CD4-positive, alpha-beta T cell (primary cell): ENCODE measurements at regions not wholly inside any gene's neighbourhood (a gene's known extent, or its start where the extent isn't known, plus 50 kb on each side); places are given as distances from the start of the nearest gene placed in this dataset.

Source experiments
- ATAC-seq: fragments of 200-7000 bp; cut with Tn5 transposase; one replicate; pipeline ENCODE4 v1.10.0; 2022; ENCODE audit warnings: mild to moderate bottlenecking; ENCODE audit not compliant: poor library complexity
- CTCF ChIA-PET: fragments of 350-600 bp; sonication (Branson Sonifier 250); formaldehyde crosslinking; loops from one replicate; lab custom pipeline; 2021; ENCODE audit warnings: antibody characterized with exemption, inconsistent platforms; lab: Charles Lee
- POLR2A ChIA-PET: fragments of 350-600 bp; sonication (Branson Sonifier 250); formaldehyde crosslinking; loops from one replicate; lab custom pipeline; 2021; ENCODE audit warnings: antibody characterized with exemption, inconsistent platforms; lab: Charles Lee
- DNase-seq, 14 experiments: peaks; one replicate each; pipeline ENCODE4 v3.0.0-alpha.2; 2013 to 2020; ENCODE audit warnings: mixed read lengths in 2 of 14
- H3K27ac ChIP-seq, 2 donors: one replicate each; pipeline versions ENCODE4 v1.5.1 to v1.7.0; 2013; ENCODE audit warnings: low read length in 2 of 2, low read depth in 1 of 2, mild to moderate bottlenecking in 1 of 2
- H3K27me3 ChIP-seq, 2 experiments: 1 replicate in 1 of 2; 2 replicates in 1 of 2; pipeline versions ENCODE4 v1.6.1 to v1.7.0; 2013; ENCODE audit warnings: low read length in 2 of 2, control low read depth in 1 of 2, mild to moderate bottlenecking in 1 of 2, moderate library complexity in 1 of 2; ENCODE audit not compliant: insufficient read depth in 2 of 2, control insufficient read depth in 1 of 2
- H3K36me3 ChIP-seq: one replicate; pipeline ENCODE4 v1.6.1; 2013; ENCODE audit warnings: low read length, control low read depth; ENCODE audit not compliant: insufficient read depth
- H3K4me1 ChIP-seq: one replicate; pipeline ENCODE4 v1.6.1; 2013; ENCODE audit warnings: low read length, control low read depth; ENCODE audit not compliant: insufficient read depth
- H3K4me3 ChIP-seq: one replicate; pipeline ENCODE4 v1.5.1; 2013; ENCODE audit warnings: mild to moderate bottlenecking, low read length, moderate library complexity
- H3K9me3 ChIP-seq, 2 experiments: 1 replicate in 1 of 2; 2 replicates in 1 of 2; pipeline versions ENCODE4 v1.6.1 to v1.7.0; 2013; ENCODE audit warnings: low read length in 2 of 2, mild to moderate bottlenecking in 2 of 2, control low read depth in 1 of 2, moderate library complexity in 1 of 2; ENCODE audit not compliant: control insufficient read depth in 1 of 2, insufficient read depth in 1 of 2
- H3K27ac Mint-ChIP-seq: one replicate; pipeline ENCODE4 v1.8.0; 2020; ENCODE audit warnings: mixed read lengths
- H3K27me3 Mint-ChIP-seq: one replicate; pipeline ENCODE4 v1.8.0; 2021; ENCODE audit warnings: mixed read lengths
- H3K36me3 Mint-ChIP-seq: one replicate; pipeline ENCODE4 v1.8.0; 2021; ENCODE audit warnings: low read depth, mixed read lengths
- H3K4me1 Mint-ChIP-seq: one replicate; pipeline ENCODE4 v1.8.0; 2021; ENCODE audit warnings: low read depth, mixed read lengths
- H3K4me3 Mint-ChIP-seq: one replicate; pipeline ENCODE4 v1.8.0; 2020; ENCODE audit warnings: mild to moderate bottlenecking, mixed read lengths
- H3K9me3 Mint-ChIP-seq: one replicate; pipeline ENCODE4 v1.8.0; 2020; ENCODE audit warnings: mixed read lengths
- CTCF ChIP-seq: fragments of 200-600 bp; IDR thresholded peaks from one replicate; pipeline ENCODE4 v1.8.0; 2022; ENCODE audit warnings: antibody characterized with exemption, mild to moderate bottlenecking
- intact Hi-C, 2 experiments: fragments of 100-400 bp; cut with DNase I in 1 of 2; cut with micrococcal nuclease in 1 of 2; formaldehyde crosslinking; loops; one replicate each; pipeline versions ENCODE4 v1.15.1 to v1.9.0; 2023 to 2025; cut with DNase I, micrococcal nuclease

GRCh38 chr5:135223404-135223803 lies 175.6 kb downstream of the MACROH2A1 start:
- Histone ChIP-seq H3K4me1 (no peaks in the 10 kb centered on the region), H3K9me3 (no peaks in the 10 kb centered on the region), H3K36me3 (no peaks in the 10 kb centered on the region), H3K27ac (no peak overlapping the region), H3K27me3 (no peaks in the 10 kb centered on the region), H3K4me3 (no peak overlapping the region)
- H3K27me3 Mint-ChIP-seq: peaks cover 5% of the 10 kb centered on the region
- DNase-seq (peak in 1 of 14 experiments; percentile 10), ATAC-seq (no peak)
- ChIA-PET CTCF (no interaction called here), POLR2A (no interaction called here)
- intact Hi-C loops: no loop called here
- no peak for TF ChIP-seq CTCF
- no peak overlapping the region for H3K27ac Mint-ChIP-seq
- no peaks in the 10 kb centered on the region for H3K4me1 Mint-ChIP-seq
- H3K4me3 Mint-ChIP-seq: no peak overlapping the region
- H3K36me3 Mint-ChIP-seq: no peaks in the 10 kb centered on the region
- no peaks in the 10 kb centered on the region for H3K9me3 Mint-ChIP-seq

- Mint-ChIP-seq H3K9me3 (no peaks in the 10 kb centered on the region), H3K4me1 (no peaks in the 10 kb centered on the region), H3K27me3 (peaks cover 5% of the 10 kb centered on the region), H3K36me3 (no peaks in the 10 kb centered on the region), H3K27ac (no peak overlapping the region), H3K4me3 (no peak overlapping the region)
- Histone ChIP-seq H3K27me3 (no peaks in the 10 kb centered on the region), H3K36me3 (no peaks in the 10 kb centered on the region), H3K27ac (no peak overlapping the region), H3K9me3 (no peaks in the 10 kb centered on the region), H3K4me1 (no peaks in the 10 kb centered on the region), H3K4me3 (no peak overlapping the region)
- ChIA-PET CTCF (no interaction called here), POLR2A (no interaction called here)
- TF ChIP-seq CTCF: no peak
- no peak for ATAC-seq
- DNase-seq: peak in 1 of 14 experiments; percentile 8
- intact Hi-C loops: no loop called here
These were observed 176.3 kb downstream of the MACROH2A1 start for GRCh38 chr5:135222771-135223170.

GRCh38 chr5:135222171-135222681 lies 176.8 kb downstream of the MACROH2A1 start:
- no peak overlapping the region for H3K27ac Mint-ChIP-seq
- Histone ChIP-seq H3K36me3 (no peaks in the 10 kb centered on the region), H3K4me1 (no peaks in the 10 kb centered on the region), H3K4me3 (no peak overlapping the region), H3K9me3 (no peaks in the 10 kb centered on the region), H3K27me3 (no peaks in the 10 kb centered on the region), H3K27ac (no peak overlapping the region)
- DNase-seq (peak in 1 of 14 experiments; percentile 12), ATAC-seq (no peak)
- TF ChIP-seq CTCF: no peak
- no peaks in the 10 kb centered on the region for H3K4me1 Mint-ChIP-seq
- H3K36me3 Mint-ChIP-seq: no peaks in the 10 kb centered on the region
- peaks cover 5% of the 10 kb centered on the region for H3K27me3 Mint-ChIP-seq
- intact Hi-C loops: no loop called here
- ChIA-PET CTCF (no interaction called here), POLR2A (no interaction called here)
- no peak overlapping the region for H3K4me3 Mint-ChIP-seq
- no peaks in the 10 kb centered on the region for H3K9me3 Mint-ChIP-seq
